Stimulated activated CD8-positive, alpha-beta memory T cell treated with anti-CD3 and anti-CD28 coated beads, Interleukin-4, amount 100 ng/mL, for 1 hour (primary cell): ENCODE measurements at regions not wholly inside any gene's neighbourhood (a gene's known extent, or its start where the extent isn't known, plus 50 kb on each side); places are given as distances from the start of the nearest gene placed in this dataset.

Source experiments
- DNase-seq, 2 donors: peaks; one replicate each; pipeline ENCODE4 v3.0.0-alpha.2; 2020; ENCODE audit warnings: low read depth in 2 of 2, low spot score in 1 of 2

DNA sequence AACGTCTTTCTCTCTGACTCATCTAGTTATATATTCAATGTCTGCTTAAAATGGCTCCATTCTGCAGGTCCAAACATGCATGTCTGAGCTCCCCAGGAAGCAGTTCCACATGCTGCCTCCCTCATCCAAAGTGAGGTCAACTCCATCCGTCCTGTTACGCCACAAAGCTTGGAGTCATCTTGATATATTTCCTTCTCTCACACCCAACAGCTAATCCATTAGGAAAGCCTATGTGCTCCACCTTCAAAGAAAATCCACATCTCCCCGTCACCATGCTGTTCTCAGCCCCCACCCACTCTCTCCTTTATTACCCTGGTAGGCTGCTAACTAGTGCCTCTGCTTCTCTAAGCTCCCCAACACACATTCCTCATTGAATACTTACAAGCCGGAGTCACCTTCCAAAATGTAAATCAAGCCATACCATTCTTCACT, 130.2 kb upstream of the SYNDIG1 start:
- DNase-seq = no peak

DNA sequence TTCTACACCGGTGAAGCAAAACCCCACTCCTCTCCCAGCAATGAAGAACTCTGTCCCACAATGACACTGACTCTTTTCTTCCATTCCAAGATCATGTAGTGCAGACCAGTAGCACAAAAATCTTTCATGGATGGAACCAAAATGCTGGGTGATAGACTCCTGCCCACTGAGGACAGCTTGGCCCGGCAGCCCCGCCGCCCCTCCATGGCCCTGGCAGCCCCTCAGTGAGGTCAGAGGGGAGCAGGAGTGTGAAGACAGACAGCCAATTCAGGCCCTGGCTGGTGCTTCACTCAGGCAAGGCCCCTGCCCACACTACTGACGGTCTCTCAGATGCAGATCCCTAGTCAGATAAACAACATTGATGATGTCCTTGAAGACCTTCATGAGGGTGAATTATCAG, 131.9 kb upstream of the SYNDIG1 start:
- no peak for DNase-seq

GRCh38 chr20:24337069-24337468, 132.4 kb upstream of the SYNDIG1 start:
- DNase-seq = no peak

DNA sequence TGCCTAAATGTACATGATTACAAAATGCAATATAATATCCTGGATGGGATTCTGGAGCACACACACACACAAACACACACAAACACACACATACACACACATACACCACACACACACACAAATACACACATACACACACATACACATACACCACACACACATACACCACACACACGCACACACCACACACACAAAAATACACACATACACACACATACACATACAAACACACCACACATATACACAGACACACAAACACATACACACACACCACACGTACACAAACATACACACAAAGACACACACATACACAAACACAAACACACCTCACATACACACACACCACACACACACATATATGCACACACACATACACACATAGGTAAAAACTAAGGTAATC, 134.6 kb upstream of the SYNDIG1 start:
- no peak for DNase-seq

DNA sequence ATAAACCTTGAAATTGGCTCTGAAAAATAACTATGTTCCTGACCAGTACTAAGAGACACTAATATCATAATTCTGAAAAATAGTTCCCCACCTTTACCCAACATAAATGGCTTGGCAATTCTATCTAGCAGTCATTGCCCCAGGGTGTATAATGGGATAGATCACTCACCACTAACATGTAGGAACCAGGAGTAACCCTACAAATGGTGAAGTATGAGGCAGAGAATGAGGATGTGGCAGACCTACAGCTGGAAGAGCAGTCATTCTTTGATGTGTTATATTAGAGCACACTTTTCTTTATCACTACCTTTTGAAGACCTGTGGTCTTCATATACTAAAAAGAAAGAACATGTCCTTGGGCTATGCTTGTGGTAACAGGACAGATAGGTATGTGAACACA, 136.5 kb upstream of the SYNDIG1 start:
- no peak for DNase-seq

DNA sequence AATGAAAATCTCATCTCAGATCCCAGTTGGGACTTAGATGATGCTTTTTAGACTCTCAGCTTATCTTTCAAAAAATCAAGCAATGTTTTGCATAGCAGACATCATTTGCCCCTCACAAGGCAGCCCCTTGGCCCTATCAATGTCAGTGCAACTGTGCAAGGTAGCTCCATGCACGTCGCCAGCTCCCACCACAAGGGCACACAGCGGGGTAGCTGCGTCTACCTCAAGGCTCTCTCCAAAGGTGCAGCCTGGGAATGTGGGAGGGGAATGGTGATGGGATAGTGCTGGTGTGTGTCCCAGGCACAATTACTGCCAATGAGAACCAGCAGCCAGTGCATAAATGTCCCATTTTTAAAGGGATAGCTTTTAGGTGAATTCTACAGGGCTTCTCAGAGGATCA, 137.5 kb upstream of the SYNDIG1 start:
- DNase-seq = no peak

- DNase-seq = no peak
Measured at GRCh38 chr20:24328901-24329300, 140.5 kb upstream of the SYNDIG1 start.

GRCh38 chr20:24321973-24322372, 147.5 kb upstream of the SYNDIG1 start:
- no peak for DNase-seq

DNA sequence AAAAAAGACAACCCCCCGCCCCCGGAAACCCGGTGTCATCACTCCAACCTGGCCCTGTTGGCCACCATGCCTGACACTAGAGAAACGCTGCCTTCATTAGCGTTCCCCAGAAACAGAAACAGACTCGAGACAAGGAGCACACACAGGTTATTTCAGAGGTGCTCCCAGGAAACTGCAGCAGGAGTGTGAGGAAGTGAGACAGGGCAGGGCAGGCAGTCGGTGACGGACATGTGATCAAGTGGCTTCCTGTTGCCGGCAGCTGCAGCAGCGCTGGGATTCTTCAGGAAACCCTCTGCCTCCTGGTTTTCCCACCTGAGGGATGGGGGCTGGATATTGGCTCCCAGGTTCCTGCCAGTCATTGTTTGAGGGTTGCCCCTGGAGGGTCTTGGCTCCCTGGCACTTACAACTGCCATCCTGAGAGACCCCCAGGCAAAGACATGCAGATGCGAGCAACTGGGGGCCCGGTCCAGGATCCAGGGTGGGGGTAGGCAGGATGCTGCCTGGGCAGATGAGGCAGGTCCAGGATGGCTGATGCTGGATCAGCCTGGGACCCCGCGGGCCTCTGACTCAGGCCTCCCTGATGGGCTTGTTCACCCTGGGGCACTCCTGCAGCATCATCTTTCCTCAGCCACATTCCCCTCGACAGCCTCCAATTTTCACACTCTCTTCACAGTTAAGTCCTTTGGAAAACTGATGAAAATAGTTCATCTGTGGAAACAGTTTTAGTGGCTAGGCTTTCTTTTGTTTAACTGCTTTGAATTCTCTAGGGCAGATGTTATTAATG, 150.7 kb upstream of the SYNDIG1 start:
- no peak for DNase-seq

GRCh38 chr20:24317224-24317623, 152.2 kb upstream of the SYNDIG1 start:
- DNase-seq = no peak

GRCh38 chr20:24316731-24317130, 152.7 kb upstream of the SYNDIG1 start:
- no peak for DNase-seq

DNA sequence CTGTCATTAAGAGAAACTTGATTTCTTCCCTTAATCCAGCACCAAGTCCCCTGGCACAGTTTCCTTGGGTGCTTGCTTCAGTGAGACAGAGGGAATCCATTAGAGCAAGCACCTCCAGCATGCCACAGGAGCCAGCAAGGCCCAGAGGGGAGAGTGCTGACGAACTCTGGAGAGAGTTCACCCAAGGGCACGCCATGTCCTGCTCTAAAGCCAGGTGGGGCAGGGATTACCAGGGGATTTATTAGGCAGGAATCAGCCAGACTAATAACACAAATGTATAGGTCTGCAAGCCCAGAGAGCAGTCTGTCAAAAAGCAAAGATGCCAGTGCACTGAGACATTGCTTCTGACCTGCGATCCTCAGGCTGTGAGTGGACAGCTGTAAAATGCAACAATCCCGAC, 155.4 kb upstream of the SYNDIG1 start:
- DNase-seq = no peak

DNA sequence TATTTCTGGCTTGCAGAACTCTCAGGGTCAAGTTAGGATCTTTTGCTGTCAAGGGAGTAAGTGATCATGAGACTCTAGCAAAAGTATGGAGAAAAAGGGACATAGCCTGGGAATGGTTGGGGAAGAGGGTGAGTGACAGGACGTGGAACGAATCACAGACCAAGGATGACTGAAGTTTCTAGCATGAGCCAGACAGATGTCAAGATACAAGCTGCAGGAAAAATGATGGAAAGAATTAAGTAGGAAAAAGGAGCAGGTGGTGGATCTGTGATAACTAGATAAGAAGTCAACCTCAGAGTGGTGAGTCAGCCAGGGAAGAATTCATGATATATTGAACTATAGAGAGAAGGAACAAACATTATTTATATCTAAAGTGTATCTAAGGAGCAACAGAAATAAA, 159.8 kb upstream of the SYNDIG1 start:
- DNase-seq = no peak

- DNase-seq = no peak
Measured at GRCh38 chr20:24305371-24305770, 164.1 kb upstream of the SYNDIG1 start.

DNA sequence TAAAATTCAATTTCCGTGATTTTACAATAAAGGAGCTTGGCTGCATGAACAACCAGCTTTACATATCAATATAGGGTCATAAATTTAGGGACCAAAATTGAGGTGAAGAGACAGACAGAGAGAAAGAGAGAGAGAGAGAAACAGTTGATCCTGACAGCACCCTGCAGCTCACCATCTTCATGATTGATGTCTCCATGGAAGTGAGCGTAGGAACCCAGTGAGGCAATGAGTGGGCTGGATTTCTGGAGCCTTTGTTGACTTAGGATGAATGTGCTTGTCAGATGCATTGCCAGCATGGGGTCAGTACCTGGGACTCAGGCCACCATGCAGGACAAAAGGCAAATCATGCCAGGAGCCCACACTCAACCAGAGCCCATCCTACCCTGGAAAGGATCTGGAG, 165.1 kb upstream of the SYNDIG1 start:
- no peak for DNase-seq

GRCh38 chr20:24303393-24304170, 165.8 kb upstream of the SYNDIG1 start:
- DNase-seq = no peak

- no peak for DNase-seq
Measured at GRCh38 chr20:24297993-24298392, 171.4 kb upstream of the SYNDIG1 start.

- no peak for DNase-seq
Measured at GRCh38 chr20:24296477-24297261, 172.8 kb upstream of the SYNDIG1 start.

- no peak for DNase-seq
Measured at GRCh38 chr20:24291014-24291413, 178.4 kb upstream of the SYNDIG1 start.

DNA sequence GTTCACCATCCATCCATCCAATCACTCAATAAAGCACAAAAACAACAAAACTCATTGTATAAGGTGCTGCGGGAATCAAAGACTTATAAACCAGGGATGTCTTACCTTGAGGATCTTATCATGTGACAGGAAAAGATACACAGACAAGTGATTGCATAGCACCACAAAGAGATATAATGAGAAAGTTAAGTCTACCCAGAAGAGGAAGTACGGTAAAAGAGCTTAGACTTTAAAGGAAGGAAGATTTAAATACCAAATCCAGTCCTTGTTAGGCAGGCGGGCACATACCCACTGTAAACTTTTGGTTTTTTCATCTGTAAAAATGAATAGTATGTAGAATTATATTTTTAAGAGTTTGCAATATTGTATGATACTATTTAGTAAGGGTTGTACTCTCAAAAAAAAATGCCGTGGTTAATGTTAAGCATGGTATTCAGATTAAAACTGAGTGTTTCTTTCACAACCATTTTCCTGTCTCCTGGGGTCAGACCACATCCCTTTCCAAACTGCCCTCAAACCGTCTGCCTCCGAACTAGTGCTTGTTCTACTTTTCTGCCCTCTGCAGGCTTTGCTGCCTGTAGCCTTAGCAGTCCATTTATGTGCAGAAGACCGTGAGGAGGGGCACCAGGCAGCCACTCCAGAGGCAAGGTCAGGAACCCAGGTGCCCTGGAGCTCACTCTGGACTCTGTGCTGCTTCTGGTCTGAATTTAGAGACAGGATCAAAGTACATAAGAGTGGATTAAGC, 179.5 kb upstream of the SYNDIG1 start:
- DNase-seq = no peak

- no peak for DNase-seq
Measured at GRCh38 chr20:24283186-24283585, 186.2 kb upstream of the SYNDIG1 start.
